ENCODE measurements at regions not wholly inside any gene's neighbourhood (a gene's known extent, or its start where the extent isn't known, plus 50 kb on each side); places are given as distances from the start of the nearest gene placed in this dataset.
"Not testable (repeated sequence)": the region's sequence is repeated elsewhere in the genome, so short reads cannot be mapped to it uniquely, and the experiment has no call there.

- TF ChIP-seq CTCF (IDR thresholded peaks at IDR 0.05; ENCODE audit: poor library complexity, severe bottlenecking) = no peak
- Histone ChIP-seq H3K9me3 (ENCODE audit: severe bottlenecking) (no peaks in the 10 kb centered on the region), H3K4me1 (ENCODE audit: insufficient read depth, poor library complexity, severe bottlenecking) (no peaks in the 10 kb centered on the region), H3K27me3 (ENCODE audit: insufficient read depth, poor library complexity, severe bottlenecking) (no peaks in the 10 kb centered on the region), H3K4me3 (ENCODE audit: severe bottlenecking) (no peak overlapping the region), H3K36me3 (ENCODE audit: low read depth) (no peaks in the 10 kb centered on the region), H3K27ac (ENCODE audit: poor library complexity, severe bottlenecking) (no peak overlapping the region)
- DNase-seq (ENCODE audit: low spot score) (no peak), ATAC-seq (ENCODE audit: low read depth) (no peak)
These were observed 112.9 kb upstream of the LYZL2 start for GRCh38 chr10:30742471-30742870.

GRCh38 chr10:30740774-30741173 is 111.2 kb upstream of the LYZL2 start:
- H3K36me3 ChIP-seq (ENCODE audit: low read depth); DNase-seq (ENCODE audit: low spot score); H3K4me1 ChIP-seq (ENCODE audit: insufficient read depth, poor library complexity, severe bottlenecking); ATAC-seq (ENCODE audit: low read depth); H3K4me3 ChIP-seq (ENCODE audit: severe bottlenecking); H3K9me3 ChIP-seq (ENCODE audit: severe bottlenecking); H3K27me3 ChIP-seq (ENCODE audit: insufficient read depth, poor library complexity, severe bottlenecking); H3K27ac ChIP-seq (ENCODE audit: poor library complexity, severe bottlenecking): not testable (repeated sequence)

- Histone ChIP-seq H3K4me1 (ENCODE audit: insufficient read depth, poor library complexity, severe bottlenecking) (no peaks in the 10 kb centered on the region), H3K9me3 (ENCODE audit: severe bottlenecking) (no peaks in the 10 kb centered on the region), H3K27ac (ENCODE audit: poor library complexity, severe bottlenecking) (no peak overlapping the region), H3K36me3 (ENCODE audit: low read depth) (no peaks in the 10 kb centered on the region), H3K4me3 (ENCODE audit: severe bottlenecking) (no peak overlapping the region), H3K27me3 (ENCODE audit: insufficient read depth, poor library complexity, severe bottlenecking) (no peaks in the 10 kb centered on the region)
- no peak for TF ChIP-seq CTCF (IDR thresholded peaks at IDR 0.05; ENCODE audit: poor library complexity, severe bottlenecking)
- ATAC-seq (ENCODE audit: low read depth) (no peak), DNase-seq (ENCODE audit: low spot score) (no peak)
These were observed 108.9 kb upstream of the LYZL2 start for GRCh38 chr10:30738416-30738815.

DNA sequence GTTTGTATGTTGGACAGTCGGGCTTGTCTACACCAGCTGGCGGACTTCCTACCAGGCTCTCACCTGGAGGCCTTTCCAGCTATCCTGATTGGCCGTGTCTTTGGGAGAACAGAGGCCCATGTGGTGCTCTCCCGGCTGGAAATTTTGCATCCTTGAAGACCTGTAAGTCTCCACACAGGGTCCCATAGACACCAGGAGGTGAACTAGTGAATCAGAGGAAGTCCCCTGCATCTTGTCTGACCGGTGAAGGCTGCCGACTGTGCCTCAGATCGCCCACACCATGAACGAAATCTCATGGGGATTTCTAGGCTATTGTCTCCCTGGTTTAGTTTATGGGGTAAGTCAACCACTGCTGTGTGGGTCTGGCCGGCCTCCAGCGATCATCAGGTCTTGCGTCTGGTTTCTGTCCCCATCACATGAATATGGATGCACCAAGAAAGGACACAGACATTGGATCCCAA is 108.4 kb upstream of the LYZL2 start:
- H3K4me1 ChIP-seq (ENCODE audit: insufficient read depth, poor library complexity, severe bottlenecking) = no peaks in the 10 kb centered on the region
- no peaks in the 10 kb centered on the region for H3K36me3 ChIP-seq (ENCODE audit: low read depth)
- DNase-seq (ENCODE audit: low spot score) (no peak), ATAC-seq (ENCODE audit: low read depth) (no peak)
- H3K27ac ChIP-seq (ENCODE audit: poor library complexity, severe bottlenecking) = no peak overlapping the region
- no peak for TF ChIP-seq CTCF (IDR thresholded peaks at IDR 0.05; ENCODE audit: poor library complexity, severe bottlenecking)
- H3K9me3 ChIP-seq (ENCODE audit: severe bottlenecking) = no peaks in the 10 kb centered on the region
- H3K27me3 ChIP-seq (ENCODE audit: insufficient read depth, poor library complexity, severe bottlenecking) = no peaks in the 10 kb centered on the region
- no peak overlapping the region for H3K4me3 ChIP-seq (ENCODE audit: severe bottlenecking)

GRCh38 chr10:30736685-30737232 is 107.2 kb upstream of the LYZL2 start:
- peak; percentile 94 for ATAC-seq (ENCODE audit: low read depth)
- H3K4me3 ChIP-seq (ENCODE audit: severe bottlenecking) = no peak overlapping the region

More at GRCh38 chr10:30736685-30737232, 107.2 kb upstream of the LYZL2 start:
- no peaks in the 10 kb centered on the region for H3K27me3 ChIP-seq (ENCODE audit: insufficient read depth, poor library complexity, severe bottlenecking)
- no peaks in the 10 kb centered on the region for H3K9me3 ChIP-seq (ENCODE audit: severe bottlenecking)
- peak overlapping the region; percentile 25 for H3K27ac ChIP-seq (ENCODE audit: poor library complexity, severe bottlenecking)
- DNase-seq (ENCODE audit: low spot score) = no peak
- no peaks in the 10 kb centered on the region for H3K36me3 ChIP-seq (ENCODE audit: low read depth)
- H3K4me1 ChIP-seq (ENCODE audit: insufficient read depth, poor library complexity, severe bottlenecking) = no peaks in the 10 kb centered on the region
- no peak for TF ChIP-seq CTCF (IDR thresholded peaks at IDR 0.05; ENCODE audit: poor library complexity, severe bottlenecking)
